Activated T-helper 17 cell treated with anti-CD3 and anti-CD28 coated beads, Interleukin-2, amount 50 U/mL, for 72 hours (primary cell): ENCODE measurements at regions not wholly inside any gene's neighbourhood (a gene's known extent, or its start where the extent isn't known, plus 50 kb on each side); places are given as distances from the start of the nearest gene placed in this dataset.
A peak's percentile ranks its signal among the peaks of the same experiment; 100 is the strongest.
"Not testable (repeated sequence)": the region's sequence is repeated elsewhere in the genome, so short reads cannot be mapped to it uniquely, and the experiment has no call there.

Experiments used
- ATAC-seq: fragments of 150-1000 bp; cut with Tn5 transposase; replicated peaks from 2 replicates; pipeline ENCODE4 v1.10.0; 2021; ENCODE audit warnings: mild to moderate bottlenecking, moderate library complexity
- H3K27ac Mint-ChIP-seq: one replicate; pipeline ENCODE4 v1.8.0; 2022; ENCODE audit warnings: mixed read lengths
- H3K27me3 Mint-ChIP-seq: one replicate; pipeline ENCODE4 v1.8.0; 2022; ENCODE audit warnings: mixed read lengths
- H3K36me3 Mint-ChIP-seq: one replicate; pipeline ENCODE4 v1.8.0; 2022; ENCODE audit warnings: low read depth, mild to moderate bottlenecking, mixed read lengths
- H3K4me1 Mint-ChIP-seq: one replicate; pipeline ENCODE4 v1.8.0; 2022; ENCODE audit warnings: mixed read lengths
- H3K4me3 Mint-ChIP-seq: one replicate; pipeline ENCODE4 v1.8.0; 2022; ENCODE audit warnings: mild to moderate bottlenecking, mixed read lengths
- H3K9me3 Mint-ChIP-seq: one replicate; pipeline ENCODE4 v1.8.0; 2022; ENCODE audit warnings: mixed read lengths

GRCh38 chr2:75407038-75407530 lies 153.7 kb downstream of the EVA1A start:
- Mint-ChIP-seq H3K9me3 (peaks cover 7% of the 10 kb centered on the region), H3K27ac (no peak overlapping the region), H3K27me3 (peaks cover 54% of the 10 kb centered on the region), H3K4me3 (no peak overlapping the region), H3K36me3 (no peaks in the 10 kb centered on the region), H3K4me1 (no peaks in the 10 kb centered on the region)
- no peak for ATAC-seq

DNA sequence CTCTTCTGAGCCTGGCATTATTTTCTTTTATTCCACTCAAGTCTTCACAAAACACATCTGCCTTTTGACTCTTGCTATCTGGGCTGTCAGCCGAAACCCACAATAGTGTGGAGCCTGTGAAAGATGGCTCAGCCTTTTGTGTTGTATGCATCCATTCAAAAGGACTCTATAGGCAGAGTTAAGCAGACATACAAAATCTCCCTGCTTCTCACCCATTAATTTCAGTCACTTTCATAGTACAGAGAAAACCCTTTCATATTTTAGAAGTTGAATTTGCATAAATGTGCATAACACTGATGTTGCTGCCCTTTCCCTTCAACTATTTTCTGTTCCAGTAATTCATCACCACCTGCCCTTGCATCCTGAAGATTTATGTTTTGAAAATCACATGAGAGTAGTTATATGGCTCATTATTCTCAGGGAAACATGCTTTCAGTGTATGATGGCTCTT lies 154.6 kb downstream of the EVA1A start:
- no peak for ATAC-seq
- Mint-ChIP-seq H3K36me3 (no peaks in the 10 kb centered on the region), H3K4me1 (no peaks in the 10 kb centered on the region), H3K9me3 (peaks cover 7% of the 10 kb centered on the region), H3K27ac (no peak overlapping the region), H3K27me3 (peaks cover 55% of the 10 kb centered on the region), H3K4me3 (no peak overlapping the region)

- no peak overlapping the region for H3K4me3 Mint-ChIP-seq
- H3K27ac Mint-ChIP-seq = no peak overlapping the region
- no peaks in the 10 kb centered on the region for H3K36me3 Mint-ChIP-seq
- H3K9me3 Mint-ChIP-seq = peaks cover under 1% of the 10 kb centered on the region
- H3K4me1 Mint-ChIP-seq = no peaks in the 10 kb centered on the region
- H3K27me3 Mint-ChIP-seq = peaks cover 49% of the 10 kb centered on the region
- ATAC-seq = no peak
Measured at GRCh38 chr2:75405000-75405399, 155.7 kb downstream of the EVA1A start.

DNA sequence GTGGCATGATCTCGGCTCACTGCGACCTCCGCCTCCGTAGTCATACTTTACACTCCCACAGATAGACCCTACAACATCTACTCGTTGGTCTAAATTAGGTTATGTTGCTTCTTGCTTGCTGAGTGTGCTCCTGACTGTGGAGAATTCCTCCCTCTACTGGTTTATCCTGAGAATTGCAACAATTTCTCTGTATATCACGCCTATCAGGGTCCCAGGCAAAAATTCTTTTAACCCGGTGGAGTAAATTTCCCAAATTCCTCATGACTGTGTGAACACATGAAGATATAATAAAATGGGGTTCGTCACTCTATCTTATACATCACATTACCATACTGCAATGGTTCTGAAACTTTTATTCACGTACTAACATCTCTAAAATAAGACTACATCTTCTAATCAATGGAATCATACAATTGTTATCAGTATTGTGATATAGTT lies 156.7 kb downstream of the EVA1A start:
- no peak overlapping the region for H3K27ac Mint-ChIP-seq
- H3K4me1 Mint-ChIP-seq = no peaks in the 10 kb centered on the region

GRCh38 chr2:75396314-75396713 lies 164.4 kb downstream of the EVA1A start:
- no peak overlapping the region for H3K4me3 Mint-ChIP-seq
- H3K36me3 Mint-ChIP-seq = no peaks in the 10 kb centered on the region
- H3K27me3 Mint-ChIP-seq = peaks cover 4% of the 10 kb centered on the region
- no peak overlapping the region for H3K27ac Mint-ChIP-seq
- H3K9me3 Mint-ChIP-seq = no peaks in the 10 kb centered on the region
- H3K4me1 Mint-ChIP-seq = no peaks in the 10 kb centered on the region
- ATAC-seq = no peak

More for the DNA sequence above, 156.7 kb downstream of the EVA1A start:
- no peaks in the 10 kb centered on the region for H3K36me3 Mint-ChIP-seq
- no peaks in the 10 kb centered on the region for H3K9me3 Mint-ChIP-seq
- H3K4me3 Mint-ChIP-seq = no peak overlapping the region
- ATAC-seq = peak; percentile 42
- H3K27me3 Mint-ChIP-seq = peaks cover 45% of the 10 kb centered on the region

- not testable (repeated sequence) for H3K4me3 Mint-ChIP-seq, ATAC-seq, H3K27ac Mint-ChIP-seq, H3K36me3 Mint-ChIP-seq, H3K4me1 Mint-ChIP-seq, H3K9me3 Mint-ChIP-seq
- H3K27me3 Mint-ChIP-seq = peaks cover 11% of the 10 kb centered on the region
Measured at GRCh38 chr2:75394764-75395163, 166.0 kb downstream of the EVA1A start.

GRCh38 chr2:75390169-75390568 lies 170.6 kb downstream of the EVA1A start:
- Mint-ChIP-seq H3K27ac (no peak overlapping the region), H3K4me3 (no peak overlapping the region), H3K9me3 (no peaks in the 10 kb centered on the region), H3K27me3 (peaks cover 31% of the 10 kb centered on the region), H3K4me1 (no peaks in the 10 kb centered on the region), H3K36me3 (no peaks in the 10 kb centered on the region)
- ATAC-seq = no peak

GRCh38 chr2:75389271-75389670 lies 171.5 kb downstream of the EVA1A start:
- Mint-ChIP-seq H3K4me1 (no peaks in the 10 kb centered on the region), H3K4me3 (no peak overlapping the region), H3K27ac (no peak overlapping the region), H3K9me3 (no peaks in the 10 kb centered on the region), H3K36me3 (no peaks in the 10 kb centered on the region), H3K27me3 (peaks cover 31% of the 10 kb centered on the region)
- ATAC-seq = no peak

DNA sequence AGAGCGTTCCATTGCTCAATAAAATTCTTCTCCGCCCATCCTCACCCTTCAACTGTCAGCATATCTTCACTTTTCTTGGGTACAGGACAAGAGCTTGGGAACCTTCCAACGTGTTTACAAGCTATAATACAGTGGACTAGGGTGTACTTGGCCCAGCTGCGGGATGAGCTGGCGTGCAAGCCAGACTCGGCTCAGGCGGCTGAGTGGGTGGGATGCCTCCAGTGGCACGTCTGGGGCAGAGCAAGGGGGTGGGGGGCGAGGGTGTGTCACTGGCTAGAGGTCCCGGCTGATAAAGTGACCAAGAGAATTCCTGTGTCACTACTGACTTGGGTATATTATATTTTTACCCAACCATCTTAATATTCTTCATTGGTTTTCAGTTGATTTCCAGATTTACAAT lies 179.7 kb downstream of the EVA1A start:
- Mint-ChIP-seq H3K9me3 (no peaks in the 10 kb centered on the region), H3K36me3 (no peaks in the 10 kb centered on the region), H3K4me3 (no peak overlapping the region), H3K27ac (no peak overlapping the region), H3K27me3 (peaks cover 11% of the 10 kb centered on the region), H3K4me1 (no peaks in the 10 kb centered on the region)
- ATAC-seq = no peak

DNA sequence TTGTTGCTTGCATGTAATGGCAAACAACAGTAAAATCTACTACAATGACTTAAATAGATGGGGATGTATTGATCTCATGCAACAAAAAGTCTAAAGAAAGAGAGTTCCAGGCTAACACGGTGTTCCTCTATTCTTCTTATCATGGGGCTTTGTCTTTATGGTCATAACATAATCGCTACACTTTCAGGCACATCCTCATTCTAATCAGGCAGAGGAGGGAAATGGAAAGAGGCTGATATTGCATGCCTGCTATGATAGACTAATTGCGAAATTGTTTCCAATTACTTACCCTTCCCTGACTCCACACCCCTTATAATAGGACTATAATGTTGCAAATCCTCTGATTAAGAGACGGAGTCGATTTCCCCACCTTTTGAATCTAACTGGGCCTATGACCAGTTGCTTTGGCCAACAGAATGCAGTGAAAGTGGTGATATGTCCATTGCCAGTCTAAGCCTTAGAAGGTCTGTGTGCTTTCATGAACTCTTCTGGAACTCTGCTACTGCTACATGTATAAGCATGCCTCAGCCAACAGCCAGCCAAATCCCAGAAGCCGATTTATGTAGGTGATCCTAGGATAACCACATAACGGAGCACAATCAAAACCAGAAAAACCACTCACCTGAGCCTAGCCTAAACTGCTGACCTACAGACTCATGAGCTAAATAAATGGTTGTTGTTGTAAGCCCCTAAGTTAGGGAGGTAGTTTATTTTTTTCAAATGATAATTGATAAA lies 180.3 kb upstream of the TACR1 start:
- H3K36me3 Mint-ChIP-seq = no peaks in the 10 kb centered on the region
- no peak overlapping the region for H3K4me3 Mint-ChIP-seq
- H3K9me3 Mint-ChIP-seq = no peaks in the 10 kb centered on the region
- H3K4me1 Mint-ChIP-seq = no peaks in the 10 kb centered on the region
- H3K27ac Mint-ChIP-seq = no peak overlapping the region
- ATAC-seq = no peak
- H3K27me3 Mint-ChIP-seq = peaks cover 11% of the 10 kb centered on the region

DNA sequence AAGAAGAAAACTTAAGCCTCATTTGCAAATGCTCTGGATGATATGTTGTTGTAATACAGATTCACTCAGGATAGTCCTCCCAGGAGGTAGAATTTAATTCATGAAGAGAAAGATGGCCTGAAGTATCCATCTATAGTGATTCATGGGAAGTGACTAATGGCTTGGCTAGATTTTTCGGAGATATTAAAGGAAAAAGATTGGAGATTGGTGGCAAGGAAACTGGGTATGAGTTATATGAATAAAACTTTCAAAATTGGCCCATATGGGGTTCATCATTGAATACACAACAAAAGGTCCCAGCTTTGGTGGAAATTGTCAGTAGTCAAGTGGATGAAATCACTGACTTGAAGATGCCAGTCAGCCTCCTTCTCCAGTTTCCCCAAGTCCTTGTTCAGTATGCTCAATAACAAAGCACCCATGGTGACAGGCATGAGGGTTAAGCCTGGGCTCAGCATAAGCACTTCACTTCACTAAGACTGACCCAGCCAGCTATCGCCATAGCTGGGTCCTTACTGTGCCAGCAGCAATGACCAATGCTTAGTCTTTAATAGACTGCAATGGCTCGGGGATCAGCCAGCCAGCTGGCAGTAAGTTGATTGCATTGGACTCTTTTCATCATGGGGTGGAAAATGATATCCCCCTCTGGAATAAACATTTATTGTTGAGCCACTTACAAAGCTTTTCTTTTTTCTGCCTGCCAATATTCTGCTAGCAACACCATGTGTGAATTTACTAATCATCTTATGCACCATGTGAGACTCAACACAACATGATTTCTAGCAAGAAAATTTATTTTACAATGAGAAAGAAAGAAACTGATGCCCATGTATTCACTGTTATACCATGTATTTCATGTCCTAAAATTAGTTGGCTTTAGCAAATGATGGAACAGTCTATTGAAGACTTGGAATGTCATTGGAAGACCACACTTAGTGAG lies 176.6 kb upstream of the TACR1 start:
- no peaks in the 10 kb centered on the region for H3K36me3 Mint-ChIP-seq
- H3K4me1 Mint-ChIP-seq = no peaks in the 10 kb centered on the region
- H3K9me3 Mint-ChIP-seq = peaks cover under 1% of the 10 kb centered on the region
- no peak overlapping the region for H3K4me3 Mint-ChIP-seq
- peaks cover 25% of the 10 kb centered on the region for H3K27me3 Mint-ChIP-seq
- no peak overlapping the region for H3K27ac Mint-ChIP-seq
- no peak for ATAC-seq

DNA sequence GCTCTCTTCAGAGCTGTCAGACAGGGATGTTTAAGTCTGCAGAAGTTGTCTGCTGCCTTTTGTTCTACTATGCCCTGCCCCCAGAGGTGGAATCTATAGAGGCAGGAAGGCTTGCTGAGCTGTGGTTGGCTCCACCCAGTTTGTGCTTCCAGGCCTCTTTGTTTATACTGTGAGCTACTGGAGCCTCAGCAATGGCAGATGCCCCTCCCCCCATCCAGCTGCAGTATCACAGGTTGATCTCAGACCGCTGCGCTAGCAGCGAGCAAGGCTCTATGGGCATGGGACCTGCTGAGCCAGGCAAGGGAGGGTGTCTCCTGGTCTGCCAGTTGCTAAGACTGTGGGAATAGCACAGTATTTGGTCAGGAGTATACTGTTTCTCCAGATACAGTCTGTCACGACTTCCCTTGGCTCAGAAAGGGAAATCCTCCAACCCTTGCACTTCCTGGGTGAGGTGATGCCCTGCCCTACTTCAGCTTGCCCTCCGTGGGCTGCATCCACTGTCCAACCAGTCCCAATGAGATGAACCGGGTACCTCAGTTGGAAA lies 175.2 kb upstream of the TACR1 start:
- H3K9me3 Mint-ChIP-seq = peaks cover 13% of the 10 kb centered on the region
- not testable (repeated sequence) for H3K36me3 Mint-ChIP-seq, H3K4me3 Mint-ChIP-seq, H3K27ac Mint-ChIP-seq, H3K4me1 Mint-ChIP-seq, ATAC-seq
- peaks cover 33% of the 10 kb centered on the region for H3K27me3 Mint-ChIP-seq

- Mint-ChIP-seq H3K9me3 (peaks cover 13% of the 10 kb centered on the region), H3K27me3 (peaks cover 25% of the 10 kb centered on the region), H3K36me3 (no peaks in the 10 kb centered on the region), H3K4me3 (no peak overlapping the region), H3K27ac (no peak overlapping the region), H3K4me1 (no peaks in the 10 kb centered on the region)
- no peak for ATAC-seq
Measured at GRCh38 chr2:75367401-75367800, 168.1 kb upstream of the TACR1 start.

GRCh38 chr2:75361486-75361885 lies 162.2 kb upstream of the TACR1 start:
- no peaks in the 10 kb centered on the region for H3K36me3 Mint-ChIP-seq
- H3K27ac Mint-ChIP-seq = no peak overlapping the region
- no peaks in the 10 kb centered on the region for H3K9me3 Mint-ChIP-seq
- ATAC-seq = no peak
- H3K4me1 Mint-ChIP-seq = no peaks in the 10 kb centered on the region
- H3K4me3 Mint-ChIP-seq = no peak overlapping the region
- H3K27me3 Mint-ChIP-seq = peaks cover 9% of the 10 kb centered on the region
